GM23338 (cell line): ENCODE measurements at regions not wholly inside any gene's neighbourhood (a gene's known extent, or its start where the extent isn't known, plus 50 kb on each side); places are given as distances from the start of the nearest gene placed in this dataset.

ENCODE experiments used
- ATAC-seq: fragments of 200-7000 bp; cut with Tn5 transposase; 3 replicates; pipeline ENCODE4 v1.9.1; 2020
- DNase-seq: peaks from one replicate; pipeline ENCODE4 v3.0.0-alpha.2; 2015; ENCODE audit warnings: low spot score
- H2AFZ ChIP-seq: fragments of 200-600 bp; sonication (generic); 2 replicates; pipeline ENCODE4 v1.8.0; 2016; ENCODE audit warnings: antibody characterized with exemption, mild to moderate bottlenecking, moderate library complexity
- H3F3A ChIP-seq: fragments of 200-600 bp; sonication (generic); replicated peaks from 2 replicates; pipeline ENCODE4 v1.8.0; 2017; ENCODE audit warnings: antibody characterized with exemption, mixed run types, low read depth
- H3K27ac ChIP-seq: fragments of 200-600 bp; sonication (generic); 2 replicates; pipeline ENCODE4 v1.6.1; 2016; ENCODE audit warnings: low read depth
- H3K27me3 ChIP-seq: fragments of 200-600 bp; sonication (generic); 2 replicates; pipeline ENCODE4 v1.8.0; 2016; ENCODE audit warnings: mild to moderate bottlenecking, mixed run types, moderate library complexity; ENCODE audit not compliant: insufficient read depth
- H3K36me3 ChIP-seq: fragments of 200-600 bp; sonication (generic); 2 replicates; pipeline ENCODE4 v1.8.0; 2016; ENCODE audit warnings: mild to moderate bottlenecking; ENCODE audit not compliant: insufficient read depth
- H3K4me1 ChIP-seq: fragments of 200-600 bp; sonication (generic); 2 replicates; pipeline ENCODE4 v1.8.0; 2016; ENCODE audit warnings: mild to moderate bottlenecking, moderate library complexity; ENCODE audit not compliant: insufficient read depth
- H3K4me2 ChIP-seq: fragments of 200-600 bp; sonication (generic); 2 replicates; pipeline ENCODE4 v1.7.1; 2017; ENCODE audit warnings: mixed run types
- H3K4me3 ChIP-seq: fragments of 200-600 bp; sonication (generic); 2 replicates; pipeline ENCODE4 v1.6.1; 2016; ENCODE audit warnings: mixed run types
- H3K79me2 ChIP-seq: fragments of 200-600 bp; sonication (generic); replicated peaks from 2 replicates; pipeline ENCODE4 v1.8.0; 2017; ENCODE audit warnings: mild to moderate bottlenecking; ENCODE audit not compliant: insufficient read depth
- H3K9me2 ChIP-seq: fragments of 200-600 bp; sonication (generic); 2 replicates; pipeline ENCODE4 v1.8.0; 2017; ENCODE audit not compliant: insufficient read depth
- H4K20me1 ChIP-seq: fragments of 200-600 bp; sonication (generic); replicated peaks from 2 replicates; pipeline ENCODE4 v1.8.0; 2017; ENCODE audit warnings: mild to moderate bottlenecking; ENCODE audit not compliant: insufficient read depth
- H3K27ac Mint-ChIP-seq: 2 replicates; pipeline ENCODE4 v1.8.0; 2020; ENCODE audit warnings: inconsistent platforms, mild to moderate bottlenecking, moderate library complexity, mixed read lengths
- H3K27me3 Mint-ChIP-seq: 3 replicates; pipeline ENCODE4 v1.8.0; 2022; ENCODE audit warnings: low read depth, mild to moderate bottlenecking, moderate library complexity, mixed read lengths, inconsistent platforms; ENCODE audit not compliant: insufficient read depth, poor library complexity
- H3K36me3 Mint-ChIP-seq: 3 replicates; pipeline ENCODE4 v1.8.0; 2021; ENCODE audit warnings: low read depth, mild to moderate bottlenecking, inconsistent platforms, moderate library complexity, mixed read lengths
- H3K4me1 Mint-ChIP-seq: 3 replicates; pipeline ENCODE4 v1.8.0; 2020; ENCODE audit warnings: mild to moderate bottlenecking, inconsistent platforms, mixed read lengths
- H3K4me3 Mint-ChIP-seq: 3 replicates; pipeline ENCODE4 v1.8.0; 2021; ENCODE audit warnings: moderate library complexity, mild to moderate bottlenecking, inconsistent platforms, mixed read lengths
- H3K9me3 Mint-ChIP-seq: 3 replicates; pipeline ENCODE4 v1.8.0; 2020; ENCODE audit warnings: moderate library complexity, mild to moderate bottlenecking, inconsistent platforms, mixed read lengths
- CREB1 ChIP-seq: fragments of 250-450 bp; sonication (Bioruptor Pico); IDR thresholded peaks from 2 replicates; pipeline ENCODE4 v1.5.0; 2020; ENCODE audit warnings: low read depth, mild to moderate bottlenecking, moderate library complexity
- CTCF ChIP-seq, 2 experiments: fragments of 200-600 bp in 1 of 2; sonication (generic) in 1 of 2; conservative IDR thresholded peaks; 2 replicates each; pipeline versions ENCODE4 v1.5.1 to v1.6.1; 2016 to 2017; ENCODE audit warnings: antibody characterized with exemption in 2 of 2, low read depth in 2 of 2, mild to moderate bottlenecking in 2 of 2, moderate library complexity in 1 of 2
- EZH2 ChIP-seq: fragments of 200-600 bp; sonication (generic); IDR thresholded peaks from one replicate; pipeline ENCODE4 v1.8.0; 2017; ENCODE audit warnings: antibody characterized with exemption, mild to moderate bottlenecking, low read depth; ENCODE audit not compliant: unreplicated experiment
- EZH2phosphoT487 ChIP-seq: fragments of 200-600 bp; sonication (generic); IDR thresholded peaks from one replicate; pipeline ENCODE4 v1.8.1; 2018; ENCODE audit warnings: antibody characterized with exemption; ENCODE audit not compliant: unreplicated experiment
- JUNB ChIP-seq: IDR thresholded peaks from one replicate; pipeline ENCODE4 v1.6.1; 2016; ENCODE audit warnings: antibody characterized with exemption; ENCODE audit not compliant: unreplicated experiment
- NANOG ChIP-seq: IDR thresholded peaks from 2 replicates; pipeline ENCODE4 v1.6.1; 2016; ENCODE audit warnings: antibody characterized with exemption, borderline replicate concordance
- POLR2AphosphoS5 ChIP-seq: IDR thresholded peaks from 2 replicates; pipeline ENCODE4 v1.6.1; 2016; ENCODE audit warnings: antibody characterized with exemption, low read depth
- REST ChIP-seq: IDR thresholded peaks from one replicate; pipeline ENCODE4 v1.6.1; 2018; ENCODE audit warnings: antibody characterized with exemption; ENCODE audit not compliant: unreplicated experiment
- STAT1 ChIP-seq: IDR thresholded peaks from one replicate; pipeline ENCODE4 v1.6.1; 2016; ENCODE audit warnings: antibody characterized with exemption; ENCODE audit not compliant: unreplicated experiment
- ZNF114 ChIP-seq: fragments of 250-450 bp; sonication (Bioruptor Pico); IDR thresholded peaks from 2 replicates; pipeline ENCODE4 v1.5.0; 2020; ENCODE audit warnings: mild to moderate bottlenecking, moderate library complexity
- ZNF331 ChIP-seq: fragments of 250-450 bp; sonication (Bioruptor Pico); IDR thresholded peaks from 2 replicates; pipeline ENCODE4 v1.5.0; 2020; ENCODE audit warnings: low read depth, mild to moderate bottlenecking, moderate library complexity
- TF ChIP-seq, protein P1 (sequence below): IDR thresholded peaks from 2 replicates; pipeline ENCODE4 v1.6.1; 2016; ENCODE audit warnings: antibody characterized with exemption
- TF ChIP-seq, protein P2 (sequence below): fragments of 250-450 bp; sonication (Bioruptor Pico); IDR thresholded peaks from 2 replicates; pipeline ENCODE4 v1.5.0; 2020; ENCODE audit warnings: mild to moderate bottlenecking, moderate library complexity

DNA sequence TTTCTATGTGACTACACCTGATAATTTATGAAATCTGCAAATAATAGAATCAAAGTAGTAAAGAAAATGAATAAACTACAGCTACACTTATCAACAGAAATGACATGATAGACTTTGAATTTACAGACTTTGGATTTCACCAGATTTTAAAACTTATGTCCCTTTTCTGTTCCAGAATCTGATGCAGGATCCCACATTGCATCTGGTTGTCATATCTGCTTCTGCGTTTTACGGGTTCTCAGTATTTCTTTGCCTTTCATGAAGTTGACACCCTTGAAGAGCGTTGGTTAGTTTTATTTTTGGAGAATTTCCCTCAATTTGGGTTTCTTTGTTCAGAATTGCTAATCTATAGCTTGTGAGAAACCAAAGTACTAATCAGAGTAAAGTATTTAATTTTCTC, 174.9 kb upstream of the ADCY2 start:
- Mint-ChIP-seq H3K27ac (no peak overlapping the region), H3K36me3 (no peaks in the 10 kb centered on the region), H3K27me3 (peaks cover 2% of the 10 kb centered on the region), H3K4me1 (no peaks in the 10 kb centered on the region), H3K9me3 (no peaks in the 10 kb centered on the region), H3K4me3 (no peak overlapping the region)
- Histone ChIP-seq H3K4me1 (no peaks in the 10 kb centered on the region), H3K79me2 (no peaks in the 10 kb centered on the region), H4K20me1 (no peaks in the 10 kb centered on the region), H3K4me2 (no peak overlapping the region), H3K27ac (no peak overlapping the region), H3K27me3 (no peaks in the 10 kb centered on the region), H3K9me2 (no peaks in the 10 kb centered on the region), H3K4me3 (no peak overlapping the region), H3K36me3 (no peaks in the 10 kb centered on the region), H2AFZ (no peak overlapping the region), H3F3A (no peaks in the 10 kb centered on the region)
- TF ChIP-seq EZH2phosphoT487, result no peak
- no peak for TF ChIP-seq REST
- TF ChIP-seq, protein P1, sequence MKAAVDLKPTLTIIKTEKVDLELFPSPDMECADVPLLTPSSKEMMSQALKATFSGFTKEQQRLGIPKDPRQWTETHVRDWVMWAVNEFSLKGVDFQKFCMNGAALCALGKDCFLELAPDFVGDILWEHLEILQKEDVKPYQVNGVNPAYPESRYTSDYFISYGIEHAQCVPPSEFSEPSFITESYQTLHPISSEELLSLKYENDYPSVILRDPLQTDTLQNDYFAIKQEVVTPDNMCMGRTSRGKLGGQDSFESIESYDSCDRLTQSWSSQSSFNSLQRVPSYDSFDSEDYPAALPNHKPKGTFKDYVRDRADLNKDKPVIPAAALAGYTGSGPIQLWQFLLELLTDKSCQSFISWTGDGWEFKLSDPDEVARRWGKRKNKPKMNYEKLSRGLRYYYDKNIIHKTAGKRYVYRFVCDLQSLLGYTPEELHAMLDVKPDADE, result no peak
- TF ChIP-seq, protein P2, sequence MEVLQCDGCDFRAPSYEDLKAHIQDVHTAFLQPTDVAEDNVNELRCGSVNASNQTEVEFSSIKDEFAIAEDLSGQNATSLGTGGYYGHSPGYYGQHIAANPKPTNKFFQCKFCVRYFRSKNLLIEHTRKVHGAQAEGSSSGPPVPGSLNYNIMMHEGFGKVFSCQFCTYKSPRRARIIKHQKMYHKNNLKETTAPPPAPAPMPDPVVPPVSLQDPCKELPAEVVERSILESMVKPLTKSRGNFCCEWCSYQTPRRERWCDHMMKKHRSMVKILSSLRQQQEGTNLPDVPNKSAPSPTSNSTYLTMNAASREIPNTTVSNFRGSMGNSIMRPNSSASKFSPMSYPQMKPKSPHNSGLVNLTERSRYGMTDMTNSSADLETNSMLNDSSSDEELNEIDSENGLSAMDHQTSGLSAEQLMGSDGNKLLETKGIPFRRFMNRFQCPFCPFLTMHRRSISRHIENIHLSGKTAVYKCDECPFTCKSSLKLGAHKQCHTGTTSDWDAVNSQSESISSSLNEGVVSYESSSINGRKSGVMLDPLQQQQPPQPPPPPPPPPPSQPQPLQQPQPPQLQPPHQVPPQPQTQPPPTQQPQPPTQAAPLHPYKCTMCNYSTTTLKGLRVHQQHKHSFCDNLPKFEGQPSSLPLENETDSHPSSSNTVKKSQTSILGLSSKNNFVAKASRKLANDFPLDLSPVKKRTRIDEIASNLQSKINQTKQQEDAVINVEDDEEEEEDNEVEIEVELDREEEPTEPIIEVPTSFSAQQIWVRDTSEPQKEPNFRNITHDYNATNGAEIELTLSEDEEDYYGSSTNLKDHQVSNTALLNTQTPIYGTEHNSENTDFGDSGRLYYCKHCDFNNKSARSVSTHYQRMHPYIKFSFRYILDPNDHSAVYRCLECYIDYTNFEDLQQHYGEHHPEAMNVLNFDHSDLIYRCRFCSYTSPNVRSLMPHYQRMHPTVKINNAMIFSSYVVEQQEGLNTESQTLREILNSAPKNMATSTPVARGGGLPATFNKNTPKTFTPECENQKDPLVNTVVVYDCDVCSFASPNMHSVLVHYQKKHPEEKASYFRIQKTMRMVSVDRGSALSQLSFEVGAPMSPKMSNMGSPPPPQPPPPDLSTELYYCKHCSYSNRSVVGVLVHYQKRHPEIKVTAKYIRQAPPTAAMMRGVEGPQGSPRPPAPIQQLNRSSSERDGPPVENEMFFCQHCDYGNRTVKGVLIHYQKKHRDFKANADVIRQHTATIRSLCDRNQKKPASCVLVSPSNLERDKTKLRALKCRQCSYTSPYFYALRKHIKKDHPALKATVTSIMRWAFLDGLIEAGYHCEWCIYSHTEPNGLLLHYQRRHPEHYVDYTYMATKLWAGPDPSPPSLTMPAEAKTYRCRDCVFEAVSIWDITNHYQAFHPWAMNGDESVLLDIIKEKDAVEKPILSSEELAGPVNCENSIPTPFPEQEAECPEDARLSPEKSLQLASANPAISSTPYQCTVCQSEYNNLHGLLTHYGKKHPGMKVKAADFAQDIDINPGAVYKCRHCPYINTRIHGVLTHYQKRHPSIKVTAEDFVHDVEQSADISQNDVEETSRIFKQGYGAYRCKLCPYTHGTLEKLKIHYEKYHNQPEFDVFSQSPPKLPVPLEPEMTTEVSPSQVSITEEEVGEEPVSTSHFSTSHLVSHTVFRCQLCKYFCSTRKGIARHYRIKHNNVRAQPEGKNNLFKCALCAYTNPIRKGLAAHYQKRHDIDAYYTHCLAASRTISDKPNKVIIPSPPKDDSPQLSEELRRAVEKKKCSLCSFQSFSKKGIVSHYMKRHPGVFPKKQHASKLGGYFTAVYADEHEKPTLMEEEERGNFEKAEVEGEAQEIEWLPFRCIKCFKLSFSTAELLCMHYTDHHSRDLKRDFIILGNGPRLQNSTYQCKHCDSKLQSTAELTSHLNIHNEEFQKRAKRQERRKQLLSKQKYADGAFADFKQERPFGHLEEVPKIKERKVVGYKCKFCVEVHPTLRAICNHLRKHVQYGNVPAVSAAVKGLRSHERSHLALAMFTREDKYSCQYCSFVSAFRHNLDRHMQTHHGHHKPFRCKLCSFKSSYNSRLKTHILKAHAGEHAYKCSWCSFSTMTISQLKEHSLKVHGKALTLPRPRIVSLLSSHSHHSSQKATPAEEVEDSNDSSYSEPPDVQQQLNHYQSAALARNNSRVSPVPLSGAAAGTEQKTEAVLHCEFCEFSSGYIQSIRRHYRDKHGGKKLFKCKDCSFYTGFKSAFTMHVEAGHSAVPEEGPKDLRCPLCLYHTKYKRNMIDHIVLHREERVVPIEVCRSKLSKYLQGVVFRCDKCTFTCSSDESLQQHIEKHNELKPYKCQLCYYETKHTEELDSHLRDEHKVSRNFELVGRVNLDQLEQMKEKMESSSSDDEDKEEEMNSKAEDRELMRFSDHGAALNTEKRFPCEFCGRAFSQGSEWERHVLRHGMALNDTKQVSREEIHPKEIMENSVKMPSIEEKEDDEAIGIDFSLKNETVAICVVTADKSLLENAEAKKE (CRISPR knock-in tag), result no peak
- no peak for TF ChIP-seq JUNB
- TF ChIP-seq EZH2, result no peak
- no peak for TF ChIP-seq ZNF331 (CRISPR knock-in tag)
- TF ChIP-seq POLR2AphosphoS5, result no peak
- no peak for TF ChIP-seq ZNF114 (CRISPR knock-in tag)
- TF ChIP-seq CTCF (conservative IDR thresholded peaks at IDR 0.05; ENCODE audit: low read depth in 2 of 2), result no peak
- no peak for TF ChIP-seq CREB1 (CRISPR knock-in tag)
- no peak for TF ChIP-seq NANOG
- TF ChIP-seq STAT1, result no peak
- no peak for ATAC-seq
- DNase-seq, result no peak
